ENCODE measurements at regions not wholly inside any gene's neighbourhood (a gene's known extent, or its start where the extent isn't known, plus 50 kb on each side); places are given as distances from the start of the nearest gene placed in this dataset.

GRCh38 chr3:22089284-22089683 lies 338.3 kb upstream of the ZNF385D start:
- no peak for DNase-seq (ENCODE audit: extremely low spot score, unreplicated experiment)
- peaks cover 3% of the 10 kb centered on the region for H3K27me3 Mint-ChIP-seq
- H3K4me3 Mint-ChIP-seq = no peak overlapping the region
- H3K9me3 Mint-ChIP-seq = no peaks in the 10 kb centered on the region
- H3K36me3 Mint-ChIP-seq = no peaks in the 10 kb centered on the region
- H3K4me1 Mint-ChIP-seq (ENCODE audit: unreplicated experiment) = no peaks in the 10 kb centered on the region
- no peak overlapping the region for H3K27ac Mint-ChIP-seq
- TF ChIP-seq CTCF (conservative IDR thresholded peaks at IDR 0.05) = peak; percentile 72

- no peak for DNase-seq (ENCODE audit: extremely low spot score, unreplicated experiment)
- no peak overlapping the region for H3K4me3 Mint-ChIP-seq
- H3K4me1 Mint-ChIP-seq (ENCODE audit: unreplicated experiment) = no peaks in the 10 kb centered on the region
- TF ChIP-seq CTCF (conservative IDR thresholded peaks at IDR 0.05) = no peak
- H3K9me3 Mint-ChIP-seq = no peaks in the 10 kb centered on the region
- H3K27ac Mint-ChIP-seq = no peak overlapping the region
- peaks cover 3% of the 10 kb centered on the region for H3K27me3 Mint-ChIP-seq
- no peaks in the 10 kb centered on the region for H3K36me3 Mint-ChIP-seq
Observed at GRCh38 chr3:22091329-22091728, 340.3 kb upstream of the ZNF385D start.

- H3K4me1 Mint-ChIP-seq (ENCODE audit: unreplicated experiment) = no peaks in the 10 kb centered on the region
- no peaks in the 10 kb centered on the region for H3K27me3 Mint-ChIP-seq
- no peak for TF ChIP-seq CTCF (conservative IDR thresholded peaks at IDR 0.05)
- no peaks in the 10 kb centered on the region for H3K36me3 Mint-ChIP-seq
- no peak overlapping the region for H3K4me3 Mint-ChIP-seq
- DNase-seq (ENCODE audit: extremely low spot score, unreplicated experiment) = no peak
- no peak overlapping the region for H3K27ac Mint-ChIP-seq
- no peaks in the 10 kb centered on the region for H3K9me3 Mint-ChIP-seq
Observed at GRCh38 chr3:22098021-22098420, 347.0 kb upstream of the ZNF385D start.

GRCh38 chr3:22101351-22101750 lies 350.3 kb upstream of the ZNF385D start:
- no peak for DNase-seq (ENCODE audit: extremely low spot score, unreplicated experiment)
- H3K27me3 Mint-ChIP-seq = no peaks in the 10 kb centered on the region
- no peaks in the 10 kb centered on the region for H3K36me3 Mint-ChIP-seq
- H3K4me1 Mint-ChIP-seq (ENCODE audit: unreplicated experiment) = no peaks in the 10 kb centered on the region
- no peak overlapping the region for H3K27ac Mint-ChIP-seq
- no peak overlapping the region for H3K4me3 Mint-ChIP-seq
- H3K9me3 Mint-ChIP-seq = no peaks in the 10 kb centered on the region
- TF ChIP-seq CTCF (conservative IDR thresholded peaks at IDR 0.05) = no peak

GRCh38 chr3:22101811-22102210 lies 350.8 kb upstream of the ZNF385D start:
- no peak for TF ChIP-seq CTCF (conservative IDR thresholded peaks at IDR 0.05)
- Mint-ChIP-seq H3K27me3 (no peaks in the 10 kb centered on the region), H3K27ac (no peak overlapping the region), H3K36me3 (no peaks in the 10 kb centered on the region), H3K9me3 (no peaks in the 10 kb centered on the region), H3K4me3 (no peak overlapping the region), H3K4me1 (ENCODE audit: unreplicated experiment) (no peaks in the 10 kb centered on the region)
- DNase-seq (ENCODE audit: extremely low spot score, unreplicated experiment) = no peak

GRCh38 chr3:22103423-22103822 lies 352.4 kb upstream of the ZNF385D start:
- H3K4me1 Mint-ChIP-seq (ENCODE audit: unreplicated experiment) = no peaks in the 10 kb centered on the region
- no peaks in the 10 kb centered on the region for H3K36me3 Mint-ChIP-seq
- TF ChIP-seq CTCF (conservative IDR thresholded peaks at IDR 0.05) = no peak
- no peaks in the 10 kb centered on the region for H3K9me3 Mint-ChIP-seq
- no peak for DNase-seq (ENCODE audit: extremely low spot score, unreplicated experiment)
- no peak overlapping the region for H3K27ac Mint-ChIP-seq
- no peak overlapping the region for H3K4me3 Mint-ChIP-seq
- no peaks in the 10 kb centered on the region for H3K27me3 Mint-ChIP-seq
